A549 (cell line): ENCODE measurements at regions not wholly inside any gene's neighbourhood (a gene's known extent, or its start where the extent isn't known, plus 50 kb on each side); places are given as distances from the start of the nearest gene placed in this dataset.
A peak's percentile ranks its signal among the peaks of the same experiment; 100 is the strongest.
"Not testable (repeated sequence)": the region's sequence is repeated elsewhere in the genome, so short reads cannot be mapped to it uniquely, and the experiment has no call there.

Experiments used
- ATAC-seq, 2 experiments: fragments of 200-7000 bp in 1 of 2; fragments of >200 bp in 1 of 2; cut with Nextera tagmentation in 1 of 2; cut with Tn5 transposase in 1 of 2; 3 replicates each; pipeline versions ENCODE4 v1.8.0 to v1.9.1; 2018 to 2020; ENCODE audit warnings: mild to moderate bottlenecking in 1 of 2, moderate library complexity in 1 of 2
- CTCF ChIA-PET: fragments of 300-600 bp; sonication (Branson Sonifier 250); formaldehyde crosslinking; extraction: SDS; loops from one replicate; lab custom pipeline; 2021; ENCODE audit warnings: antibody characterized with exemption, inconsistent platforms; lab: Yijun Ruan, JAX
- POLR2A ChIA-PET: fragments of 350-600 bp; formaldehyde crosslinking; extraction: SDS; loops from one replicate; lab custom pipeline; 2021; ENCODE audit warnings: antibody characterized with exemption, inconsistent platforms; lab: Yijun Ruan, JAX
- DNase-seq, 2 experiments: peaks; one replicate each; pipeline versions ENCODE4 v3.0.0 to v3.0.0-alpha.2; 2011 to 2016; ENCODE audit warnings: low read depth in 1 of 2, low spot score in 1 of 2
- FAIRE-seq: peaks from 2 replicates; lab custom pipeline; 2011; peaks lifted over from hg19 to GRCh38; lab: Jason Lieb, UNC
- H3K27ac ChIP-seq, 2 experiments: fragments of >200 bp; sonication (Bioruptor Twin); formaldehyde crosslinking; 3 replicates each; pipeline ENCODE4 v1.5.1; 2016 to 2017
- H3K4me1 ChIP-seq: fragments of >200 bp; sonication (Bioruptor Twin); formaldehyde crosslinking; 3 replicates; pipeline ENCODE4 v1.6.1; 2016
- H3K4me2 ChIP-seq: fragments of >200 bp; sonication (Bioruptor Twin); formaldehyde crosslinking; 3 replicates; pipeline ENCODE4 v1.6.1; 2016
- H3K4me3 ChIP-seq: fragments of >200 bp; sonication (Bioruptor Twin); formaldehyde crosslinking; 3 replicates; pipeline ENCODE4 v1.5.1; 2016
- H3K9me3 ChIP-seq: fragments of >200 bp; sonication (Bioruptor Twin); formaldehyde crosslinking; 3 replicates; pipeline ENCODE4 v1.6.1; 2016
- POLR2A ChIP-seq: IDR thresholded peaks from 2 replicates; pipeline ENCODE4 v1.6.1; 2012; ENCODE audit warnings: mild to moderate bottlenecking, low read length
- WGBS: methylation state at CpG from one replicate; pipeline ENCODE4 v1.1.6; 2017; ENCODE audit errors: missing lambda C conversion rate; 5-methylcytosine and 5-hydroxymethylcytosine counted together
- TF ChIP-seq, protein P1 (sequence below): IDR thresholded peaks from 2 replicates; pipeline ENCODE4 v1.6.1; 2012
- TF ChIP-seq, protein P2 (sequence below): IDR thresholded peaks from 2 replicates; pipeline ENCODE4 v1.6.1; 2012; ENCODE audit warnings: low read depth, borderline replicate concordance

DNA sequence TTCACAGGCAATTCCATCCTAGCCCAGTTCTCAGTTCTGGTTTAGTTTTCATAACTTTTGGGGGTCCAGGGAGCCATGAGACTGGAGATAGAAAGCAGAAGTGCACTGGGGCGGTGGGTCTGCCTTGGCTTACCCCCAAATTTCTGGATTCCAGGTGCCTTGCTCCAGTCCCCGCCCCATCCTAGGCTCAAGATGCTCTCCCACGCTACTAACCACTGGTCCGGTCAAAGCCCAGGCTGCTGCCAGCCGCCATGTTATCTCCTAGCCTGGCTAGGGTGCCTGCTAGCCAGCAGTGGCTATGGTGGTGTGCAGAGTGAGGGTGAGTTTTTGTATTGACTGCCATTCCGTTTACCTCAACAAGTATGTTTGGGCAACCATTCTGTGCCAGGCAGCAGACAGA is 107.6 kb upstream of the FOXD4L5 start:
- 12% methylated on average over 5 of the region's 6 CpGs for WGBS
- H3K4me3 ChIP-seq, POLR2A ChIA-PET, ATAC-seq, CTCF ChIA-PET, H3K9me3 ChIP-seq, FAIRE-seq, DNase-seq, H3K27ac ChIP-seq, H3K4me2 ChIP-seq, H3K4me1 ChIP-seq: not testable (repeated sequence)

DNA sequence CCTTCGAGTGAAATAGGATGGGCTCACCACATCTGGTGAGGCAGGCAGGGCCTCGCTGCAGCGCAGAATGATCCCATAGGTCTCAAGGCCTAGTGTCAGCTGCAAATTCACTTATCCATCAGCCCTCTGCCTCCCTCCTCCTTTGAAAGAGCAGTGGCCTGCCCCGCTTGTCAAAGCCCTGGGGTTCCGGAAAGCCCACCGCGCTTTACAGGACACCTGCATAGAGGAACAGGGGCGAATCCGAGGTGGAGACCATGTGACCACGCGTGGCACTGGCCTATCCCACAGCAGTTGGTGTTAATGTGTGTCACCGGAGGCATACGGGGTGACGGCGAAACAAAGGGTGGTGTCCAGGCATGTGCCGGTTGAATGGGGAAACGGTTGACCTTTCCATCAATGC is 104.7 kb upstream of the FOXD4L5 start:
- H3K4me2 ChIP-seq, H3K27ac ChIP-seq, FAIRE-seq, H3K4me1 ChIP-seq, POLR2A ChIA-PET, H3K4me3 ChIP-seq, CTCF ChIA-PET, H3K9me3 ChIP-seq: not testable (repeated sequence)
- peak in 1 of 2 experiments; percentile 16 for DNase-seq
- ATAC-seq: peak; percentile 42 to 77; a peak in 2 of 6 replicates
- 40% methylated on average over 17 of the region's 17 CpGs for WGBS

DNA sequence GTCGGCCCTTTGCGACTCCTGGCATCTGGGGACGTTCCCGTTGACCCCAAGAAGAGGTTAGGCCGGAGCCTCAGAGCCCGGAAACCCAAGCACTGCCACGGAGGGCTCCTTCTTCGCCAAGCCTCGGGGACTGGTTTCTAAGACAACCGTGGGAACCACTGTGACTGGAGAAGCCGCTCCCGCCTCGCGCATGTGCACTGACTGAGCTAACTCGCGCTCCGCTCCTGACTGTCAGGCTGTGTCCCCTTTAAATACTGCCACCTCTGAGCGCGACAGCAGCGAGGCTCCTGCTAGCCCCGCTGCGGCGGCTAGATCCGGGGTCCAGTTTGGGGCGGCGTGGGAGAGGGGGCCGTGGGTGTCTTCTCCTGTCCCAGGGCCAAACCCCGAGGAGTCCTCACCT is 104.2 kb upstream of the FOXD4L5 start:
- WGBS: 60% methylated on average over 9 of the region's 28 CpGs
- FAIRE-seq, H3K9me3 ChIP-seq, H3K27ac ChIP-seq, POLR2A ChIA-PET, H3K4me1 ChIP-seq, DNase-seq, ATAC-seq, H3K4me3 ChIP-seq, CTCF ChIA-PET, H3K4me2 ChIP-seq: not testable (repeated sequence)

DNA sequence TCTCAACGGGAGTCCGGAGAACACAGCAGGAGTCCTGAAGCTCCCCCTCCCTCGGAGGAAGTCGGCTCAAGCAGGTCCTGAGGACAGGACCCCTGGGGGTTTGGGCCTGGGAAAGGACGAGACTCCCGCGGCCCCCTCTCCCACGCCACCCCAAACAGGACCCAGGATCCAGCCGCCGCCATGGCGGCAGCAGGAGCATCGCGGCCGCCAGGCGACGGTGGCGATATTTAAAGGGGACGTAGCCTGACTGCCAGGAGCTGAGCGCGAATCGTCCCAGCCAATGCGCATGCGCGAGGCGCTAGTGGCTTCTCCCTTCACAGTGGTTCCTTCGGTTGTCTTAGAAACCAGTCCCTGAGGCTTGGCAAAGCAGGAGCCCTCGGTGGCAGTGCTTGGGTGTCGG is 101.7 kb upstream of the FOXD4L5 start:
- TF ChIP-seq, protein P1, sequence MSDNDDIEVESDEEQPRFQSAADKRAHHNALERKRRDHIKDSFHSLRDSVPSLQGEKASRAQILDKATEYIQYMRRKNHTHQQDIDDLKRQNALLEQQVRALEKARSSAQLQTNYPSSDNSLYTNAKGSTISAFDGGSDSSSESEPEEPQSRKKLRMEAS: peak; percentile 43; the same call in 1 of the 2 replicates
- TF ChIP-seq POLR2A: peak; percentile 33; the same call in 1 of the 2 replicates
- TF ChIP-seq, protein P2, sequence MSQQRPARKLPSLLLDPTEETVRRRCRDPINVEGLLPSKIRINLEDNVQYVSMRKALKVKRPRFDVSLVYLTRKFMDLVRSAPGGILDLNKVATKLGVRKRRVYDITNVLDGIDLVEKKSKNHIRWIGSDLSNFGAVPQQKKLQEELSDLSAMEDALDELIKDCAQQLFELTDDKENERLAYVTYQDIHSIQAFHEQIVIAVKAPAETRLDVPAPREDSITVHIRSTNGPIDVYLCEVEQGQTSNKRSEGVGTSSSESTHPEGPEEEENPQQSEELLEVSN: peak; percentile 29; the same call in 1 of the 2 replicates
- DNase-seq (peak in 1 of 2 experiments; percentile 63), ATAC-seq (peak; percentile 69 to 87)
- Histone ChIP-seq H3K27ac (peak overlapping the region; percentile 70 to 80), H3K4me2 (peak overlapping the region; percentile 24; the same call in 2 of the 3 replicates), H3K4me3 (peak overlapping the region; percentile 37)
- CTCF ChIA-PET, POLR2A ChIA-PET, FAIRE-seq, H3K9me3 ChIP-seq, H3K4me1 ChIP-seq: not testable (repeated sequence)
- WGBS: 64% methylated on average over 28 of the region's 28 CpGs

DNA sequence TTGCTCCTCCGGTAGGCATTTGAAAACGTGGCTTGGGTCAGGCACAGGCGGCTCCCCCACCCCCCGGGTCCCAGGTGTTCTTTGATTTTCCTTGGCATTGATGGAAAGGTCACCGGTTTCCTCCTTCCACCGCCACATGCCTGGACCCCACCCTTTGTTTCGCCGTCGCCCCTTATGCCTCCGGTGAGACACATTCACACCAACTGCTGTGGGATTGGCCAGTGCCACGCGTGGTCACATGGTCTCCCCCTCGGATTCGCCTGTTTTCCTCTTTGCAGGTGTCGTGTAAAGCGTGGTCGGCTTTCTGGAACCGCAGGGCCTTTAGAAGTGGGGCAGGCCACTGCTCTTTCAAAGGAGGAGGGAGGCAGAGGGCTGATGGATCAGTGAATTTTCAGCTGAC is 101.2 kb upstream of the FOXD4L5 start:
- not testable (repeated sequence) for H3K9me3 ChIP-seq, H3K27ac ChIP-seq, FAIRE-seq

DNA sequence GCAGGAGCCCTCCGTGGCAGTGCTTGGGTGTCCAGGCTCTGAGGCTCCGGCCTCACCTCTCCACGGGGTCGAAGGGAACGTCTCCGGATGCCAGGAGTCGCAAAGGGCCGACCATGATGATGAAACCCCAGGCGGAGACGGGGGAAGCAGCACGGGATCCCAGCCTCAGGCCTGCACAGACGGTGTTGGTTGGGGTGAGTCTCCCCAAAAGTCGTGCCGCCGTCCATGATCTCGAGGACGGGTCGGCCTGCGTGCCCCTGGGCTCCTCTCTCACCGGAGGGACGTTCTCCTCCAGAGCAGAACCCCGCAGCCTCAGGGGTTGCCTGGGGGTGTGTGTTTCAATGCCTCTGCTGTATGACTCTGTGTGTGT is 100.6 kb upstream of the FOXD4L5 start:
- H3K9me3 ChIP-seq, FAIRE-seq, POLR2A ChIA-PET, H3K4me3 ChIP-seq, H3K4me1 ChIP-seq, H3K4me2 ChIP-seq, CTCF ChIA-PET, DNase-seq, H3K27ac ChIP-seq, ATAC-seq: not testable (repeated sequence)
- 27% methylated on average over 21 of the region's 22 CpGs for WGBS

More for the DNA sequence above, 101.2 kb upstream of the FOXD4L5 start:
- ATAC-seq, H3K4me1 ChIP-seq, DNase-seq, CTCF ChIA-PET, POLR2A ChIA-PET, H3K4me2 ChIP-seq, H3K4me3 ChIP-seq: not testable (repeated sequence)
- 32% methylated on average over 13 of the region's 18 CpGs for WGBS

DNA sequence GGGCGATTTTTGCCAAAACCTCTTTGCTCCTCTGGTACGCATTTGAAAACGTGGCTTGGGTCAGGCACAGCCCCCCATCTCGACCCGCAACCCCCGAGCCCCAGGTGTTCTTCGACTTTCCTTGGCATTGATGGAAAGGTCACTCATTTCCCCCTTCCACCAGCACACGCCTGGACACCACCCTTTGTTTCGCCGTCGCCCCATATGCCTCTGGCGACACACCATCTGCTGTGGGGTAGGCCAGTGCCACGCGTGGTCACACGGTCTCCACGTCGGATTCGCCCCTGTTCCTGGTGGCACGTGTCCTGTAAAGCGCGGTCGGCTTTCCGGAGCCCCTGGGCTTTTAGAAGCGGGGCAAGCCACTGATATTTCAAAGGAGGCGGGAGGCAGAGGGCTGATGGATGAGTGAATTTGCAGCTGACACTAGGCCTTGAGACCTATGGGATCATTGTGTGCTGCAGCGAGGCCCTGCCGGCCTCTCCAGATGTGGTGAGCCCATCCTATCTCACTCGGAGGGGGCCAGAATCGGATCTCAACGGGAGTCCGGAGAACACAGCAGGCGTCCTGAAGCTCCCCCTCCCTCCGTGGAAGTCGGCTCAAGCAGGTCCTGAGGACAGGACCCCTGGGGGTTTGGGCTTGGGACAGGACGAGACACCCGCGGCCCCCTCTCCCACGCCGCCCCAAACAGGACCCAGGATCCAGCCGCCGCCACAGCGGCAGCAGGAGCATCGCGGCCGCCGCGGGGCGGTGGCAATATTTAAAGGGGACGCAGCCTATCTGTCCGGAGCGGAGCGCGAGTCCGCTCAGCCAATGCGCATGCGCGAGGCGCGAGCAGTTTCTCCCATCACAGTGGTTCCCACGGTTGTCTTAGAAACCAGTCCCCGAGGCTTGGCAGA is 100.0 kb upstream of the FOXD4L5 start:
- H3K4me2 ChIP-seq, CTCF ChIA-PET, H3K4me1 ChIP-seq, H3K4me3 ChIP-seq, DNase-seq, FAIRE-seq, POLR2A ChIA-PET, H3K9me3 ChIP-seq, H3K27ac ChIP-seq: not testable (repeated sequence)
- peak; percentile 31 to 80; a peak in 4 of 6 replicates for ATAC-seq
- WGBS: 63% methylated on average over 49 of the region's 61 CpGs

DNA sequence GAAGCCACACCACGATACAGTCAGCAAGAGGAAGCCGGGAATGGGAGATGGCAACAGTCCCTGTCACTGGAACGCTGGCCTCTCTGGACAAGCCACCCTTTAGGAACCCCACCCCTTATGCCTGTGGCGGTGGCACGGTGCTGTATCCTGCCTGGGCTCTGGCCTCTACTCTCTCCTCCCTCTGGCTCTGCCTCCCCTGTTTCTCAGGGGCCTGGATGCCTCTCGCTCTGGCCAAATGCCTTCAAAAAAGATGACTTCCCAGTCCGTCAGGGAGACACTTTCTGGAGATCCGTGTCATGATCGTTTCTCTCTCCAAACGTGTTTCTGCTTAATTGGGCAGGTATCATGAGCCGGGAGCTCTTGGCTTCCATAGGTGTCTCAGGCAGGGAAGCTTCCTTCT is 99.1 kb upstream of the FOXD4L5 start:
- H3K4me3 ChIP-seq, H3K4me2 ChIP-seq, H3K4me1 ChIP-seq, POLR2A ChIA-PET, FAIRE-seq, H3K27ac ChIP-seq, CTCF ChIA-PET, DNase-seq, H3K9me3 ChIP-seq, ATAC-seq: not testable (repeated sequence)
- 39% methylated on average over 9 of the region's 11 CpGs for WGBS

DNA sequence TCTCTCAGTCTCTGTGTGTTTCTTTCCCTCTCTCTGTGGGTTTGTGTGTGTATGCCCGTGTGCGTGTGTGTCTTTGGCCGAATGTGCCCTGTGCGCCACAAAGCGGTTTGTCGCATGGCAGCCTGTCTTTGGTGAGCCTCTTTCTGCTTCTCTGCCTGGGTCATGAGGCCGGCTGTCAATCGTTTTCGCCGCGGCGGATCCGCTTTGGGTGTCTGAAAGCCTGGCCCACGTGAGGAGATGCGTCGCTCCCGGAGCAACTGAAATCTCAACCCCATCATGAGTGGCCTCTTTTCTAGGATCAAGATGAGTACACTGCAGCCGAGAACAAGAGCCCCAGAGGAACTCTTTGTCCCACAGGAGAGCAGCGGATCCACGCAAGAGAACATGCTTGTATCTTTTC is 98.6 kb upstream of the FOXD4L5 start:
- FAIRE-seq, POLR2A ChIA-PET, H3K4me2 ChIP-seq, H3K4me3 ChIP-seq, H3K27ac ChIP-seq, DNase-seq, H3K4me1 ChIP-seq, H3K9me3 ChIP-seq, CTCF ChIA-PET, ATAC-seq: not testable (repeated sequence)
- WGBS: 57% methylated on average over 18 of the region's 20 CpGs

DNA sequence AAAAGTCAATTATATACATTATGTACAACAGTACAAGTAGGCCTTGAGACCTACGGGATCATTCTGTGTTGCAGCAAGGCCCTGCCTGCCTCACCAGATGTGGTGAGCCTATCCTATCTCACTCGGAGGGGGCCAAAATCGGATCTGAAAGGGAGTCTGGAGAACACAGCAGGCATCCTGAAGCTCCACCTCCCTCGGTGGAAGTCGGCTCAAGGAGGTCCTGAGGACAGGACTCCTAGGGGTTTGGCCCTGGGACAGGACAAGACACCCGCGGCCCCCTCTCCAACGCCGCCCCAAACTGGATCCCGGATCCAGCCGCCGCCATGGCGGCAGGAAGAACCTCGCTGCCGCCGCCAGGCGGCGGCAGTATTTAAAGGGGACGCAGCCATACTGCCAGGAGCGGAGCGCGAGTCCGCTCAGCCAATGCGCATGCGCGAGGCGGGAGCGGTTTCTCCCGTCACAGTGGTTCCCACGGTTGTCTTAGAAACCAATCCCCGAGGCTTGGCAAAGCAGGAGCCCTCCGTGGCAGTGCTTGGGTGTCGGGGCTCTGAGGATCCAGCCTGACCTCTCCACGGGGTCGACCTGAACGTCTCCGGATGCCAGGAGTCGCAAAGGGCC is 97.8 kb upstream of the FOXD4L5 start:
- H3K27ac ChIP-seq, H3K4me1 ChIP-seq, DNase-seq, CTCF ChIA-PET, H3K4me2 ChIP-seq, H3K4me3 ChIP-seq, POLR2A ChIA-PET, ATAC-seq, FAIRE-seq, H3K9me3 ChIP-seq: not testable (repeated sequence)
- 61% methylated on average over 26 of the region's 38 CpGs for WGBS
